ENCODE measurements at regions not wholly inside any gene's neighbourhood (a gene's known extent, or its start where the extent isn't known, plus 50 kb on each side); places are given as distances from the start of the nearest gene placed in this dataset.

GRCh38 chr3:153551536-153552285 lies 389.7 kb downstream of the RAP2B start:
- TF ChIP-seq EZH2 (IDR thresholded peaks at IDR 0.05), result no peak
- TF ChIP-seq POLR2AphosphoS5 (IDR thresholded peaks at IDR 0.05; ENCODE audit: borderline replicate concordance, low read depth, low read length), result no peak
- TF ChIP-seq FOXP2 (optimal IDR thresholded peaks at IDR 0.05; ENCODE audit: control extremely low read depth, extremely low read length, insufficient read depth), result no peak

Measured in SK-N-MC (cell line).